ENCODE measurements at regions not wholly inside any gene's neighbourhood (a gene's known extent, or its start where the extent isn't known, plus 50 kb on each side); places are given as distances from the start of the nearest gene placed in this dataset.

DNA sequence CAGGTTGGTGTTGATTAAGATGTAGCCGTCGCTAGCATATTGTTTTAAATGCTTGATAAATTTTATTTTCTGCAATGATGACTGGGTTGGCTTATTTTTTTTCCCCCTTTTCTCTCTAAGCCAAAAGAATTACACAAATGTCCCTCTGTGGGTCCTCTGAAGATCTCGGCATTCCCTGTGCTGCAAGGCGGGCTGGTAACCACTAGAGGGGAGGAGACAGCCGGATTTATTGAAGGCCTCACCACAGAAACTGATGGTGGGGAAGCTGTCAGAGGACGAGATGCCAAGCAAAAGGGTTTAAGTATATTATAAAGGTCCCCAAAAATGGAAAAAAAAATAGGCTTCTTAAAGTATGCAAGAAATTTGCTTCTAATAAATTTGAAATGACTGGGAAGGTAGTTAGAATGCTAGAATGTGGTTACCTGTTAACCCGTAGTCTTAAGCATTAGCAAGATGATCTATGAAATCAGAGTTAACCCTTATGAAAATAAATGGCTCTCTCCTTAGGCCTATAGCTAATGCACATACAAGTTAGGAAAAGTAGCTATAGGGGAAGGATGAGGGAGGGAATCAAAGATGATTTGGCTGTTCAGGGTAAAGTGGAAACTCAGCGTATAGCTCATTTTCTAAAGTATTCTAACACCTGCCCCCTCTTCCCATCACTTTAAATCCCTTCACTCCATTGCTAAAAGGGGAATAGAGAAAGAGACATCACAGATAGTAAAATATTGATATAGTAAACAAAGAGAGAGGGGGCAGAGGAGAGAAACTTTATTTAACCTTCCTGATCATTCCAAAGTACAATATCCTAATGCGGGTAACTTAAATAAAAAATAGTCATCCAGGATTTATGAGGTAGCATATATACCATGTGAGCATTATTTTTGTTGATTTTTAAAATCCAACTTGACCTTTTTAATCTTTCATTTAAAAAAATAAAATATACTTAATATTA, 894.5 kb upstream of the POU3F3 start:
- DNase-seq (ENCODE audit: low read depth): peak; percentile 2

DNA sequence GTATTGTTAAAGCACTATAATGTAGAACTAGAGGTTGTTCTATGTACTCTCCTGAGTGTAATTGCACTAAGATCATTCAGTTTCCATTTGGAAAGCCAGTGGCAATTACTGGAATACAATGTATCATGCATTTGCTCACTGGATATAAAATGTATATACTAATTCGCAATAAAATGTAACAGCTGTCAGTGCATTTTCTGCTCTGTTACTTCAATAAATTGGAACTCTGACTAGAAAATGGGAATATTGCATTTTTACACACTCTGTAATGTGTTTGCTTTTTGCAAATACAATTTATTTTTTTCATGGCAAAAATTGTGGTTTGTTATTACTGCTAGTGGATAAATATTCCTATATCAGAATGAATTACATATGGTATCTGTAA, 893.8 kb upstream of the POU3F3 start:
- DNase-seq (ENCODE audit: low read depth): no peak

DNA sequence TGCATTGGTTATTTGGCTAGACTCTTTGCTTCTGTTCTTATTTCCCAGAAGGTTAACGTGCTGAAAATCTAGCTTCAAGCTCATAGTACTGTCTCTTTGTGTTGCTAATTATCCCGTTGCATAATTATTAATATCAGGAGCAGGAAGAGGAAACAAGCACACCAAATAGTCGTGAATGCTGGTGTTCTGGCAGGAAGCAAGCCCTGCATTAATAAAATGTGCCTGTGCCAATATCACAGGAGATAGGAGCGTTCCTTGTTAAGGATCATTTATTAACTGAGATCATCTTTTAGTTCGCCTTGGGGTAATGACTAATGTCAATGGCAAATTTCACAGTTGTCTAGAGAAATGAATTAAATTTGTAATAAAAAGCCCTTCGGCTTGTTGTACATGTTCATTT, 893.0 kb upstream of the POU3F3 start:
- no peak for DNase-seq (ENCODE audit: low read depth)

DNA sequence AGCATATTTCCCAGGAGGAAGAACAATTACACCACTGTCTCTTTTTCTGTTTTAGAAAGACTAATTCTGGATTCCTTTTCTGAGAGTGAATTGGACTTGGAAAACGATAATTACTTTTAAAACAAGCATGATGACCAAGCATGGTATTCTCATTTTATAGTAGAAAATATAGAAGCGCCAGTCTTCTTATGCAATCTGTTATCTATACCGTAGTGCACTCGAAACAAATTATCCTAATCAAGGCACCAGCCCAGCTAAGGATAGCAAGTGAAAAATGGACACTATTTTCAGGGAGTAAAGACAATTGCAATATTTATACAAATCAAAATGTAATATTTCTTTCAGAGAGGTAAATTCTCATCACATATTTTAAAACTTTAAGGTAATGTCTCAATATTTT, 892.1 kb upstream of the POU3F3 start:
- no peak for DNase-seq (ENCODE audit: low read depth)

DNA sequence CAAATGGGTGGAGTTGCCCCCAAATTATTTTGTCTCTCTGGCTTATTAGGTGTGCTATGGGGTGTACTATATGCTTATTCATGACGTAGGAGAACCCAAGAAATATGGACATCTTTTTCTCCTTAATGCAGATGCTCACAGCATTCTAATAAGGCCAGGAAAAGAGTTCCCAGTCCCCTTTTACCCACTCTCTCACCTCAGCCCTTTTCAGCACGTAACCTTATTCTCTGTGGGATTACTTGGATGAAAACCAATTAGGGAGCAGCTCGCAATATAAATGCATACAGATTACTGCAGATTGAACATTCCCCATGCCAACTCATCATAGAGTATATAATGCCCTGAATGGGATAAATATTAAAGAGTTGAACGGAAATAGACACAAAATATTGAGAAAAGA, 891.2 kb upstream of the POU3F3 start:
- DNase-seq (ENCODE audit: low read depth): no peak

DNA sequence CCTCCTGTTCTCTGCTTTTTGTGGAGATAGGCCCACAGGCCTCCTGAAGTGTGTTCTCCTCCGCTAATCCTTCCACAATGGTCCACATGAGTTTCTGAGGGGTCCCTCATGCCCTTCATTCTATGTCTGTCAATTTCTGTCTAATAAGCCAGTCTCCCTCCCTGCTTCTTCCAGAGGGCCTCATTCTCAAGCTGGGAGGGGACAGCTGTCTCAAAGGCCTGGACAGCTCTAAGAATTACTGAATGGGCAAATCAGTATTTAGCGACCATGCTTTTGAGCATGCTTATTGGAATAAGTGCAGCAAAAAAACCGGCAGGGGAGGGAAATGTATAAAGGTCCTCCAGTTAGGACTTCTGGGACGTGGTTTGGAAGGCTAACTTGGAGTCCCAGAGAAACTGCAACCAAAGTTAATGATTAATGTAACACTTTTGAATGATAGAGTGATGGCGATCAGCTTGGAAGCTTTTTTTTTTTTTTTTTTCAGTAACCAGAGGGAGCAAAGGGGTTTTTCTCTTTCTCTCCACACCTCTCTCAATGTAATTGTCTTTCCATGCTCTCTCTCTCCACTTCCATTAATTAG, 890.7 kb upstream of the POU3F3 start:
- DNase-seq (ENCODE audit: low read depth): no peak

DNA sequence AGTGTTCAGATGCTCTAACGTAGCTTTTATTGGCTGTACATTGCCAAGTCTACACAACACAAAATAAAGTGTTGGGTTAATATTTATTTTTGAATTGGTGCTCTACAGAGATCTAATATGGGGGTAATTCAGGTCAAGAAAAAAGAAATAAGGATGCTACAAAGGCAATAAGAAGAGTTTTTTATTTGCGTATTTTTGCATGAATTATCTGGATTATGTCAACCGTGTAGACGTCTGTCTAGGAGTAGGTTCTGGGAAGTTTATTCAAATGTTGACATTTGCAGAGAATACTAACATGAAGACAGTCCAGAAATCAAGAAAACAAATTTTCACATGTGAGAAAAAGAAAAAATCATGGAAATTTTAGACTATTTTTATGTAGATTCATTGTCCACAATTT, 876.7 kb upstream of the POU3F3 start:
- no peak for DNase-seq (ENCODE audit: low read depth)

DNA sequence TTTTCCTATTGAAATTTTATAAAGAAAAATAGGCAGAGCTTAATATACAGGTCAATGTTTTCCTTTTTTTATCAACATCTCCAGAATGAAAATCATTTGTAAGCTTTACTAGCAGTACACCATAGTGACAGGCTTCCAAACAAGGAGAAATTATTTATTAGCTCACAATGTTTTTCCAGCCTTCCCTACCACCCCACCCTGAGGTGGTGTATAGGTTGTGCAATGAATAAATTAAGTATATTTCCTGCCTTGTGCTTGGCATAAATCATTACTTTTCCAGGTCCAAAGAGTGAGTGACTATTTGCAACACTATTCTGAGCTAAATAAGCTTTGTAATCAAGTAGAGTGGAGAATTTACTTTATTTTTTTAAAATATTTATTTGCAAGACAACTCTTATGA, 876.2 kb upstream of the POU3F3 start:
- DNase-seq (ENCODE audit: low read depth): no peak

DNA sequence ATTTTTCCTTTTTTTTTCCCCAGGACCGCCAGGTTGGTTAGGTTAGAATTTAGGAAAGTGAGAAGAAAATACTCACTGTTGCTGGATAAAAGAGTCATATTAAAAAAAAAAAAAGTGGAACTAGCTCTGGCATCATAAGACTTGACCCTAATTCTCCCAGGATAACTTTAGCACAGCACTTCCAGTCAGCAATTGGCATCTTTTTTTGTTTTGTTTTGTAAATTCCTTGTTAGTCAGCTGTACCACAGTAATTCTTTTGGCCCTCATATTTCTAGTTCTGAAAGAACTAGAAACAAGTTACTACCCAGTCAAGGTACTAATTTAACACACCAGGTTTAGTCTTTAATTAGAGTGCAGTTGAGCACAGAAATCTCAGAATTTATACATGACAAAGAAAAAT, 873.5 kb upstream of the POU3F3 start:
- no peak for DNase-seq (ENCODE audit: low read depth)

DNA sequence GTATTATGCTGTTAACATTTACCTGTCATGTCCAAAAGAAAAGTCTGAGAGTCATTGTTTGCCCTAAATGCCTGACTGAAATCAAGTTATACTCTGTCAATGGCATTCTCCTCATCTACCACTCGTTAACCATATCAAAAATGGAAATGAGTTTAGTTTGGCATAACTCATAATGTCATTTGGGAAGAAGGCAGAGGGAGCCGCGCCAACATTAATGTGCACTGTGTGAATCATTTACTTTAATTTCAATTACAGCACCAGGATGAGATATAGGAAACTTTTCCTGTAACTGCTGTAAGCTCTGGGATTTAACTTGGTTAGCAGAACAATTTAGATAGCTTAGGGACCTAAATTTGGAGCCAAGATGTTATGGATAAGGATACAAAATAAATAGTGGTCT, 871.2 kb upstream of the POU3F3 start:
- no peak for DNase-seq (ENCODE audit: low read depth)

DNA sequence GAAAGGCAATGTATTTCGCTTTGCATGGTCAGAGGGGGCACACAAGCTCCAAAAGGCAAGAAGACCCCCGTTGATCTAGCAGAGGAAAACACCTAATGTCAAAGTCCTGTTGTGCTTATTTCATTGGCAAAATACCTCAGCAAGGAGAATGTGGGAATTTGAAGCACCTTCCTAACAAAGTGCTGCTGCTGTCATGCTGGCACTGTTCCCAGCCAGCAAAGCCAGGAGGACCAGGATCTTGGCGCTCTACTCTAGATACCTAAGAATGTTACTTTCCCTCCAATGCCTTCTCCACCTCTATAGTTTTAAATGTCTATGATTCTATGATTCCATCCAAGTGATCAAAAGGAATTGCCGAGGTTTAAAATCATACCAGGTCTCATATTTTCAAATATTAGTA, 867.9 kb upstream of the POU3F3 start:
- DNase-seq (ENCODE audit: low read depth): no peak

DNA sequence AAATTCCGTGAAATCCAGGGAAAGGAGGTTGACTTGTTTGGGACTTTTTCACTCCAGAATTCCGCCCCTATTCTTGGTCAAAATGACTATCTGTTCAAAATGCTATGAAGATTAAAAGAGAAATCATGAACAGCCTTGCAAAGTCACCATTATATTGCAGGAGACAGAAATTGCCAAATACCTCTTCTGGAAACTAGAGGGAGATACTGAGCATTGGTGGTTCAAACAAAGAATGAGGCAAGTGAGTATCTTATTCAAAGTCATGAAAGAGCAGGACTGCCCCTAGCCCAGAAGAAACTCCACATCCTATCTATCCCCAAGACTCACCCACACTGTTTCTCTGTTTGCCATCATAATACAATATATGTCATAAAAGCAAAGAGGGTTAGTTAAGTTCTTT, 862.3 kb upstream of the POU3F3 start:
- DNase-seq (ENCODE audit: low read depth): no peak

DNA sequence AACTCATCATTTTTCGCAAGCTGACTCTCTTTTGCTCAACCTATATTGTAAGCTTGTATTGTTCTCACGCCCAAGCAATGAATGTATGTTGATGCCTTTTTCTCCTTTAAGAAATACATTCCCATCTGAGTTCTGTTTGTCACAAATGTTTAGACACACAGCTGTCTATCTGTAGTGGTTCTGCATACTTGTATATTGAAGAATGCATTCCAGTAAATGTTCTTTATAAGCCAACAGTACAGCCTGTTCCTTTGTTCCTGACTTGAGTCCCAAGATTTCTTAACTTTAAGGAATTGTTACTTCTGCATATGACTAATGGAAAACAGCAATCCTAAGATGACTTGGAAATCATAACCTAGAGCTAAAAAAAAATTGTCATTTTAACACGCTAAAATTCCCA, 849.1 kb upstream of the POU3F3 start:
- DNase-seq (ENCODE audit: low read depth): no peak

DNA sequence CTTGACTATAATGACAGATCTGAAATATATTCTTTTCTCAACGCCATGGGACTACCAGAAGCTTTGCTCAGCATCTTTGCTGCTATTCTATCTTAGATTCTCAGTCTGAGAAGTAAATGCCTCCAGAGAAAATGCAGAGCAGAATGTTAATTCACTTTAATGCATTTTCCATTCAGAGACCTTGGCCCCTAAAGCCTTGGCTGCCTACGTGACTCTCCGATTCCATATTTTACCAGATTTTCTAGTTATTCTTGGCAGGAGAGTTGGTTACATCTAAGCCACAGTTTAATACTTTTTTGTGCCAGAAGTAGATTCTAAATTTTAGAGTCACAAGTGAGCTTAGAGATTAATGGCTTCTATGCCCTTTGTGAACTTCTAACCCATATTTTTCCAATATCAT, 837.1 kb upstream of the POU3F3 start:
- no peak for DNase-seq (ENCODE audit: low read depth)

DNA sequence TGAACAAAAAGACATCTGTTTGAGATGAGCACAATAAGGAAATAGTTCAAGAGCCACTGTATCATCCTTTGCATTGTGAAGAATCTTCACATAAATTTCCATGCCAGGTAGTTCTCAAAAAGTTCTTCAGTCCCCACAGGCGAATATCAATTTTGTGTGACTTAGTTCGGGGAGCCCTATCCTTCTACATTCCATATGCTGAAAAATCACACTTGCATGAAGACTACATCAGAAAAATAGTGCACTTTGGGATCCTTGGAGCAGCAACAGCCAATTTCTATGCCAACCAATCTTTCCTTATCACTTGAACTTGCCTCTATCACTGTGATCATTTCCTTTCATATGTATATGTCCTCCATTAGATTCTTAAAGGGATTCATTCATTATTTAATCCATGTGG, 830.6 kb upstream of the POU3F3 start:
- DNase-seq (ENCODE audit: low read depth): no peak

DNA sequence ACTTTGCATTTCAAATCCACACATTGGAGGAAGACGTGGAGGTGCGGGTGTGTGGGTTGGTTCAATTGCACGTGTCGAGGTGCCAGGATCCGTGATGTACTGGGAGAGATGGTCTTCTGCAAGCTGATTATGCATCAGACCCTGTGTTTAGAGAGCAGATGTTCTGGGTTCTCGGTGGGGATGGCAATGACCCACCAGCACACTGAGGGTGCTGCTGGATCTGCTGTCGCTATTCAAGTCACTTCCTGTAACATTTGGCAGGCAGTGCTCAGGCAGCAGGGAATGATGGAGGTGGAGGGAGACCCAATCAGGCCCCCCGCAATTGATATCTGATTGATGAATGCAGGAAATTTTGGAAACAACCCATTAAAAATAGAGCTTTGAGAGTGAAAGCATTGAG, 830.1 kb upstream of the POU3F3 start:
- no peak for DNase-seq (ENCODE audit: low read depth)

DNA sequence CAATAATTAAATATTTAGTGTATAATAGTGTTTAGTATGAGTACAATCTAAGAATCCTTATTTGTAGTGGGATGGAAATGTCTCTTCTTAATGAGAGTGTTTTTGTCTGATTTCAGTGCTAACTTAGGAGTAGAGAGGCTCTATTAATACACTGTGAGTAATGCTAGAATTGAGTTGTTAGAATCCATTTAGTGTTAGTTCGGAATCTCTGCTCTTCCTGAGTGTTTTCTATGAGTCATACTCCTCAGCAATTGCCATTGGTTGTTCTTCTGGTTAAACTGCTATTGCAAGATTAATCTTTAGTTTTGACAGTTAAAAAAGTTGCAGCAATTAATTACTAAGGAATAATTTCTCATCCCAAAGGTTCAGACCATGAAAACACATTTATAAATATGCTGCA, 828.6 kb upstream of the POU3F3 start:
- DNase-seq (ENCODE audit: low read depth): no peak

DNA sequence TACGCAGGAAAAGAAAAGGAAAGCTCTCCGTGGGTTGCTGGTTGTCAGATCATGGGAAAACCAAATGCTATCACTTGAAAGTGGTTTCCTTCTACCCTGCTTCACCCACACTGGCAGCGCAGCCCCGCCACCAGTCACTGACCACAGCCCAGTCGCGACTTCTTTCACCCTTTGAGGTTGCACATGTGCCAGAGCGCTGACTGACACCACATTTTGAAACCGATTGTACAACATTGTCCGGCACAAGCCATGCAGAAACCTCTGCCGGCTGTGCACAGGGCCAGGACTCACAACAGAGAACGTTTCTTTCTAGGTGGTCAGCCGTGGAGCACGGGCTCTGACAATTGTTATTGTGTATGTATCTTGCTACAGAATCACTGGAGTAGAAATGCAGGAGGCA, 827.2 kb upstream of the POU3F3 start:
- DNase-seq (ENCODE audit: low read depth): no peak

DNA sequence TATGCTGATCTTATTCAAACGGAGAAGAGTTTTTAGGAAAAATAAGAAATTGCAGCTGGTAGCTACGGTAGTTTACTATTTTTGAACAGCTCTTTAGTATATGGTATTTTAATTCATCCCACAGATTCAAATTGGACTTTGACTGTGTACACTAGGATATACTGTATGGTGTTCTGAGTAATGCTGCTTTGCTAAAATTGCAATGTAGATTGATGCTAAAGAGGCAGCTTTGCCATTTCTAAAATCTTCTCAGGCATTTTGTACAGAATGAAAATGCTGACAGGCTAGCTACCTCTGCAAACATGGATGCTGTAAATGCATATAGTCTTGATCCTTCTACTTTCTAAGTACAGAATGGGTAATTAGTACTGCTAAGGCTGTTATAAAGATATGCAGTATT, 826.6 kb upstream of the POU3F3 start:
- DNase-seq (ENCODE audit: low read depth): no peak

DNA sequence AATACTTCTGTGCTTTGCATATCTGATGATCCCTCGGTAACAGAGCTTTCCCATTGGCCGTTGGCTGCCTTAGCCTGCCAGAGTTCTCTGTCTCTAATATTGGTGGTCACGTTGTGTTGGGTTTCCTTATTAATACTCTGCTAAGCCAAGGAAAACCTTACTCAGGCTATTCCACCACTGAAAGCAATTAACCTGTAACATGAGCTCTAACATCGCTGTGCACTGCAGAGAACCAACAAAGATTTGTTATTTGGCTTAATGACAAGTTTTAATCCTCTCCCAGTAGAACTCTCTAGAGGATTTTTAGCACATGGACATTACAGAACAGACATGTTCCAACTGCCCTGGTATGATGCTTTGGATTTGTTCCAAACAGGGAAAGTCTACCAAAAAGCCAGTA, 825.9 kb upstream of the POU3F3 start:
- DNase-seq (ENCODE audit: low read depth): no peak

DNA sequence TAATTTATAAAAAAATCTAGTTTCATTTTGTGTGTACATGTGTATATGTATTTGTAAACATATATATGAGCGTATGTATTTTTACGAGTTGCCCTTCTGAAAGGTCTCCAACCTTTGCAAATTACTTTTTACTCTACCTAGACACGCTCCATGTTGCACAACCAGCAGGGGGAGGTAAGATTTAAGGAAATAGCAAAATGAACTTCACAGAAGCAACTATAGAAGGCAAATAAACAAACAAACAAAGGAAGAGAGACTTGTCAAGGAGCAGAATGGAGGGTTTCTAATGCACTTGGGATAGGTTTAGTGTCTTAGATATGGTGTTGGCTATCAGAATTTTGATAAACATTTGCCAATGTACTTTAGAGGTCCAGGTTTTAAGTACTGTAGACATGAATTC, 820.5 kb upstream of the POU3F3 start:
- DNase-seq (ENCODE audit: low read depth): no peak

DNA sequence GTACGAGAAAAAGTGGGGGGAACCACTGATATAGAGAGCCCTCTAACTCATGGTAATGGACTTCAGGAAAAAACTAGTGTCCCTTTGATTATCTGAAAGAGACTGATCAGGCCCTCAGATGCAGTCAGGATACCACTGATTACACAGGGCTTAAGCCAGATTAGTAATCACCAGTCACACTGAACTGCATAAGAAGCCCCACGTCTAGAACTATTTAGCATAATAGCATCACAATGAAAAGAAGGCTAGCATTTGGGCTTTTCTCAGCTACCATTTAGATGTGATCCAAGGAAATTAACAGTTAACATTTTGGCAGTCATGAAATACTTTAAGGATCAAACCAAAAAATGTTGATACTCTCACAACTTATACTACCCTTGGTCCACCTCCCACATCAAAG, 813.1 kb upstream of the POU3F3 start:
- no peak for DNase-seq (ENCODE audit: low read depth)

DNA sequence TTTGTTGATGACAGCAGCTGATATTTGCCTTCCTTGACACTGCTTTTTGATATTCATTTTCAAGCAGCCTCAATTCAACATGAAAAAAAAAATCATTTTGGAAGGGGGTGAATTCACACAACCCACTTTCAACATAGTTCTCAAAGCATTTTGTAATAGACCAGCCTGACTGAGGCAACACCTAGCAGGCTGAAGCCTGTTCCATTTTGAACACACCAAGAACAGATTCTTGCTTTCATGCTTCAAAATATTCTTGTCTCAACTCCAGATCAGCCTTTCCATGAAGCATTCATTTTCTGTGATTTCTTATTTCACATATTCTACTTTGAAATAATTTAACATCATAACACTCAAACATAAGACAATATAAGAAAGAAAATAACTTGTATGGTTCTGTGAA, 812.6 kb upstream of the POU3F3 start:
- no peak for DNase-seq (ENCODE audit: low read depth)

DNA sequence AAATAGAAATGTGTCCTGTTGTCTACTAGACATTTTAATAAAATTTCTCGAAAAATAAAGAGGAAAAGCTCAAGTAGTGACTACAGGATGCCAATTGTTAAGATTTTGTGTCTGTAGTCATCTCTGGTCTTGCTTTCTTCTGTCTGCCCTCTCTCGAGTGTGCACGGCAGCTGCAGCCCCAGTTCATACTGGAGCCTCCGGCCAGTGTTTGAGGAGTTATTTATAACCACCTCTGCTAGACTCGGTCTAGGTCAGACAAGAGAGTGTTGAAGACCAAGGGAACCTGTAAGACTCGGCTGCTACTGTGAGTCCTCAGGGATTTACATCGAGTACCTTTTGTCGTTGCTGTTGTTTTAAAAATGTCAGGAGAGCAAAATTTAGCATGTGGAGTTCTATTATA, 810.1 kb upstream of the POU3F3 start:
- no peak for DNase-seq (ENCODE audit: low read depth)
